ENCODE measurements at regions not wholly inside any gene's neighbourhood (a gene's known extent, or its start where the extent isn't known, plus 50 kb on each side); places are given as distances from the start of the nearest gene placed in this dataset.

GRCh38 chr2:207372483-207372882 is 157.3 kb upstream of the CREB1 start (continued):
- no peak for TF ChIP-seq CXXC5 (CRISPR knock-in tag; IDR thresholded peaks at IDR 0.05)
- no peak for TF ChIP-seq BRF2 (IDR thresholded peaks at IDR 0.05; ENCODE audit: borderline replicate concordance, insufficient read depth, insufficient read length)
- no peak for TF ChIP-seq SNRNP70 (optimal IDR thresholded peaks at IDR 0.05; ENCODE audit: low read depth, low read length)
- no peak for TF ChIP-seq SAP30 (IDR thresholded peaks at IDR 0.05; ENCODE audit: borderline replicate concordance, insufficient read depth, low read depth, low read length, poor library complexity, severe bottlenecking)
- no peak for TF ChIP-seq ZNF778 (CRISPR knock-in tag; IDR thresholded peaks at IDR 0.05)
- TF ChIP-seq AFF1 (IDR thresholded peaks at IDR 0.05; ENCODE audit: low read depth in 1 of 2, partially characterized antibody in 2 of 2): no peak

Data from K562 (cell line).